Naive thymus-derived CD4-positive, alpha-beta T cell (primary cell): ENCODE measurements at regions not wholly inside any gene's neighbourhood (a gene's known extent, or its start where the extent isn't known, plus 50 kb on each side); places are given as distances from the start of the nearest gene placed in this dataset.

ENCODE experiments used
- ATAC-seq: fragments of 150-1000 bp; cut with Tn5 transposase; 2 replicates; pipeline ENCODE4 v1.10.0; 2021; ENCODE audit warnings: mild to moderate bottlenecking, moderate library complexity
- CTCF ChIA-PET: fragments of 350-600 bp; sonication (Branson Sonifier 250); formaldehyde crosslinking; loops from one replicate; lab custom pipeline; 2021; ENCODE audit warnings: antibody characterized with exemption; lab: Charles Lee
- POLR2A ChIA-PET: fragments of 350-600 bp; sonication (Branson Sonifier 250); formaldehyde crosslinking; loops from one replicate; lab custom pipeline; 2021; ENCODE audit warnings: antibody characterized with exemption, inconsistent platforms; lab: Charles Lee
- DNase-seq, 9 donors: peaks; one replicate each; pipeline versions ENCODE4 v3.0.0 to v3.0.0-alpha.2; 2020 to 2022; ENCODE audit warnings: mixed read lengths in 1 of 9
- H3K27ac ChIP-seq: one replicate; pipeline ENCODE4 v1.7.0; 2013; ENCODE audit warnings: mild to moderate bottlenecking, low read depth, low read length, moderate library complexity
- H3K27me3 ChIP-seq, 2 donors: one replicate each; pipeline ENCODE4 v1.7.0; 2013; ENCODE audit warnings: low read length in 2 of 2, mild to moderate bottlenecking in 2 of 2, moderate library complexity in 2 of 2; ENCODE audit not compliant: control insufficient read depth in 2 of 2, insufficient read depth in 2 of 2
- H3K36me3 ChIP-seq, 3 experiments: 1 replicate in 2 of 3; 2 replicates in 1 of 3; pipeline ENCODE4 v1.7.0; 2013; ENCODE audit warnings: low read length in 3 of 3, mild to moderate bottlenecking in 3 of 3, moderate library complexity in 1 of 3; ENCODE audit not compliant: insufficient read depth in 3 of 3, control insufficient read depth in 2 of 3
- H3K4me1 ChIP-seq, 2 donors: one replicate each; pipeline ENCODE4 v1.7.0; 2013; ENCODE audit warnings: low read length in 2 of 2, mild to moderate bottlenecking in 2 of 2, moderate library complexity in 1 of 2; ENCODE audit not compliant: control insufficient read depth in 2 of 2, insufficient read depth in 2 of 2
- H3K4me3 ChIP-seq: 2 replicates; pipeline ENCODE4 v1.7.0; 2013; ENCODE audit warnings: mild to moderate bottlenecking, low read length
- H3K9me3 ChIP-seq, 3 experiments: 1 replicate in 2 of 3; 2 replicates in 1 of 3; pipeline ENCODE4 v1.7.0; 2013; ENCODE audit warnings: low read length in 3 of 3; ENCODE audit not compliant: control insufficient read depth in 2 of 3
- H3K27ac Mint-ChIP-seq, 9 donors: one replicate each; pipeline ENCODE4 v1.8.0; 2020 to 2022; ENCODE audit warnings: mixed read lengths in 9 of 9, mild to moderate bottlenecking in 8 of 9, moderate library complexity in 5 of 9, inconsistent platforms in 2 of 9
- H3K27me3 Mint-ChIP-seq, 5 donors: one replicate each; pipeline ENCODE4 v1.8.0; 2021 to 2022; ENCODE audit warnings: mixed read lengths in 5 of 5, mild to moderate bottlenecking in 1 of 5
- H3K36me3 Mint-ChIP-seq, 5 donors: one replicate each; pipeline ENCODE4 v1.8.0; 2020 to 2022; ENCODE audit warnings: mixed read lengths in 5 of 5, mild to moderate bottlenecking in 3 of 5, inconsistent platforms in 1 of 5
- H3K4me1 Mint-ChIP-seq, 7 donors: one replicate each; pipeline ENCODE4 v1.8.0; 2020 to 2022; ENCODE audit warnings: mixed read lengths in 7 of 7, mild to moderate bottlenecking in 3 of 7, inconsistent platforms in 1 of 7
- H3K4me3 Mint-ChIP-seq, 10 donors: one replicate each; pipeline ENCODE4 v1.8.0; 2020 to 2022; ENCODE audit warnings: mild to moderate bottlenecking in 10 of 10, mixed read lengths in 10 of 10, moderate library complexity in 6 of 10, inconsistent platforms in 2 of 10
- H3K9me3 Mint-ChIP-seq, 11 donors: one replicate each; pipeline ENCODE4 v1.8.0; 2020 to 2022; ENCODE audit warnings: mixed read lengths in 11 of 11, mild to moderate bottlenecking in 4 of 11, inconsistent platforms in 1 of 11, moderate library complexity in 1 of 11
- intact Hi-C, 2 donors: fragments of 100-400 bp; cut with micrococcal nuclease; formaldehyde crosslinking; loops; one replicate each; pipeline ENCODE4 v1.15.1; 2023

DNA sequence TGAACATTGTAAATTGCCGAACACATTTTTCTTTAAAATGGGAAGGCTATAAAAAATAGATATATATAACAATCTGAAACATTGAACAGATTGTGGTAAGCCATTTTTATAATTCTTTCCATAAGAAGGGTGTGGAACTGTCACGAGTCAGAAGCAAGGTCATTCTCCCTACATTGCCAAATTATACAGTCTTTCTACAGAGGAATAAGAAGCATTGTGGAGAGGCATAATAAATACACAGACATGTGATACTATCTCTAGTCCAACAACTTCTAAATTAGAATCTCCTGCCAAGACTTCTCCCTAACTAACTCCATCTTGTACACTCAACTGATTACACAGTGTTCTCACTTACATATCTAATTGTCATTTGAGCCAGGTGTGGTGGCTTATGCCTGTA, 227.9 kb downstream of the CENPF start:
- H3K27me3 Mint-ChIP-seq: peaks cover 0 to 13% (median 9%) of the 10 kb centered on the region in 5 donors
- H3K36me3 Mint-ChIP-seq: peaks cover 0 to 8% (median 0%) of the 10 kb centered on the region in 5 donors
- DNase-seq (no peak), ATAC-seq (no peak)
- no peak overlapping the region for H3K27ac Mint-ChIP-seq
- Histone ChIP-seq H3K9me3 (no peaks in the 10 kb centered on the region), H3K4me1 (no peaks in the 10 kb centered on the region), H3K4me3 (no peak overlapping the region), H3K36me3 (no peaks in the 10 kb centered on the region), H3K27me3 (no peaks in the 10 kb centered on the region), H3K27ac (no peak overlapping the region)
- H3K4me3 Mint-ChIP-seq: no peak overlapping the region
- H3K9me3 Mint-ChIP-seq: peaks cover 0 to 16% (median 10%) of the 10 kb centered on the region in 11 donors
- CTCF ChIA-PET: no interaction called here
- H3K4me1 Mint-ChIP-seq: no peaks in the 10 kb centered on the region
- intact Hi-C loops: no loop called here
- POLR2A ChIA-PET: no interaction called here

GRCh38 chr1:214831956-214832355, 229.0 kb downstream of the CENPF start:
- no peaks in the 10 kb centered on the region for H3K36me3 ChIP-seq
- no peaks in the 10 kb centered on the region for H3K9me3 ChIP-seq
- CTCF ChIA-PET: no interaction called here
- Mint-ChIP-seq H3K27ac (no peak overlapping the region), H3K36me3 (peaks cover 0 to 8% (median 0%) of the 10 kb centered on the region in 5 donors), H3K4me3 (no peak overlapping the region), H3K27me3 (peaks cover 0 to 13% (median 9%) of the 10 kb centered on the region in 5 donors), H3K4me1 (no peaks in the 10 kb centered on the region), H3K9me3 (peaks cover 0 to 16% (median 10%) of the 10 kb centered on the region in 11 donors)
- intact Hi-C loops: no loop called here
- no peak overlapping the region for H3K4me3 ChIP-seq
- DNase-seq (no peak), ATAC-seq (no peak)
- H3K4me1 ChIP-seq: no peaks in the 10 kb centered on the region
- no peak overlapping the region for H3K27ac ChIP-seq
- POLR2A ChIA-PET: no interaction called here
- H3K27me3 ChIP-seq: no peaks in the 10 kb centered on the region

DNA sequence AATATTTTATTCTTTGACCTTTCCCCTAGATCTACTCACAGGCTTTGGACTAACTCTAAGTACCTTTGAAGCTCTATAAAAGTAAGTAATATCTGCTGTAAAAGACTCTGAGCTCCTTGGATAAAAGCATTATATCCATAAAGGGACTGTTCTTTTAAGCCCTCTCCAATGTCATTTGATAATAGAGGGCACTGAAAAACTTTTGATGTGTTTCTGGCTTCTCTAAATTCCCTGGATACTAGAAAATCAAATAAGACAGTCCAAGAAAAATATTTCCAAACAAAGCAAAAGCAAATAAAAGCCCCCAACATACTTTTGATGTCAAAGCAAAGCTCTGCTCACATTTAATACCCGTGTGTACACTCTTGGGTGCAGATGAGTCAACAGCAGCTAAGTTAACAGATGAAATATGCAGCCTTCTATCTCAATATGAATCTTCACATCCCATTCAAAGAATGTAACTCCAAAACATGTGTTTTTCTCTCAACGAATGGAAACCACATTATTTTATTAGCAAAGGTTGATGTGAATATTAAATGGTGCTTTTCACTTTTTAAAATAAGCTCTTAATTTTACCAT, 230.3 kb downstream of the CENPF start:
- H3K4me3 ChIP-seq: no peak overlapping the region
- Mint-ChIP-seq H3K27ac (no peak overlapping the region), H3K4me3 (no peak overlapping the region), H3K4me1 (no peaks in the 10 kb centered on the region), H3K36me3 (peaks cover 0 to under 1% (median 0%) of the 10 kb centered on the region in 5 donors), H3K9me3 (peaks cover 0 to 7% (median 4%) of the 10 kb centered on the region in 11 donors), H3K27me3 (peaks cover 0 to 13% (median 5%) of the 10 kb centered on the region in 5 donors)
- ATAC-seq (no peak), DNase-seq (no peak)
- intact Hi-C loops: no loop called here
- no peaks in the 10 kb centered on the region for H3K4me1 ChIP-seq
- H3K27ac ChIP-seq: no peak overlapping the region
- H3K9me3 ChIP-seq: no peaks in the 10 kb centered on the region
- no peaks in the 10 kb centered on the region for H3K27me3 ChIP-seq
- H3K36me3 ChIP-seq: no peaks in the 10 kb centered on the region
- ChIA-PET CTCF (no interaction called here), POLR2A (no interaction called here)

- Histone ChIP-seq H3K4me3 (no peak overlapping the region), H3K27ac (no peak overlapping the region), H3K4me1 (no peaks in the 10 kb centered on the region), H3K27me3 (no peaks in the 10 kb centered on the region), H3K9me3 (no peaks in the 10 kb centered on the region), H3K36me3 (no peaks in the 10 kb centered on the region)
- H3K4me3 Mint-ChIP-seq: no peak overlapping the region
- peaks cover 0 to 6% (median 2%) of the 10 kb centered on the region in 5 donors for H3K27me3 Mint-ChIP-seq
- H3K27ac Mint-ChIP-seq: no peak overlapping the region
- no peaks in the 10 kb centered on the region for H3K9me3 Mint-ChIP-seq
- H3K4me1 Mint-ChIP-seq: no peaks in the 10 kb centered on the region
- no peaks in the 10 kb centered on the region for H3K36me3 Mint-ChIP-seq
- intact Hi-C loops: no loop called here
- ChIA-PET POLR2A (no interaction called here), CTCF (no interaction called here)
- ATAC-seq: no peak
- DNase-seq: no peak
These were observed 234.4 kb downstream of the CENPF start for GRCh38 chr1:214837376-214837775.

- Histone ChIP-seq H3K9me3 (no peaks in the 10 kb centered on the region), H3K4me3 (no peak overlapping the region), H3K4me1 (no peaks in the 10 kb centered on the region), H3K36me3 (no peaks in the 10 kb centered on the region), H3K27ac (no peak overlapping the region), H3K27me3 (no peaks in the 10 kb centered on the region)
- Mint-ChIP-seq H3K4me3 (no peak overlapping the region), H3K9me3 (no peaks in the 10 kb centered on the region), H3K27ac (no peak overlapping the region), H3K4me1 (no peaks in the 10 kb centered on the region), H3K36me3 (no peaks in the 10 kb centered on the region), H3K27me3 (peaks cover 0 to 8% (median 0%) of the 10 kb centered on the region in 5 donors)
- ChIA-PET CTCF (no interaction called here), POLR2A (no interaction called here)
- ATAC-seq (no peak), DNase-seq (no peak)
- intact Hi-C loops: no loop called here
These were observed 235.4 kb downstream of the CENPF start for GRCh38 chr1:214838351-214838750.

DNA sequence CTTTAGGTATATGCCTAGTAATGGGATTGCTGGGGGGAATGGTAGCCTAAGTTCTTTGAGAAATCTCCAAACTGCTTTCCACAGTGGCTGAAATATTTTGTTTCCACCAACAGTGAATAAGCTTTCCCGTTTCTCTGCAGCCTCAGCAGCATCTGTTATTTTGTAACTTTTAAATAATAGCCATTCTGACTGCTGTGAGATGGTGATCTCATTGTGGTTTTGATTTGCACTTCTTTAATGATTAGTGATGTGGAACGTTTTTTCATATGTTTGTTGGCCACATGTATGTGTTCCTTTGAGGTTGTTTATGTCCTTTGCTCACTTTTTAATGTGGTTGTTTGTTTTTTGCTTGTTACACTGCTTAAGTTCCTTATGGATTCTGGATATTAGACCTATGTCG, 237.4 kb downstream of the CENPF start:
- H3K9me3 ChIP-seq: no peaks in the 10 kb centered on the region
- H3K36me3 Mint-ChIP-seq: no peaks in the 10 kb centered on the region
- no peak overlapping the region for H3K27ac ChIP-seq
- no peaks in the 10 kb centered on the region for H3K4me1 Mint-ChIP-seq
- H3K9me3 Mint-ChIP-seq: no peaks in the 10 kb centered on the region
- no peaks in the 10 kb centered on the region for H3K4me1 ChIP-seq
- DNase-seq: no peak
- no peak overlapping the region for H3K4me3 Mint-ChIP-seq
- H3K27me3 ChIP-seq: no peaks in the 10 kb centered on the region
- H3K4me3 ChIP-seq: no peak overlapping the region
- POLR2A ChIA-PET: no interaction called here
- H3K27me3 Mint-ChIP-seq: peaks cover 0 to 8% (median 7%) of the 10 kb centered on the region in 5 donors
- intact Hi-C loops: no loop called here
- CTCF ChIA-PET: no interaction called here
- H3K36me3 ChIP-seq: no peaks in the 10 kb centered on the region
- ATAC-seq: no peak
- H3K27ac Mint-ChIP-seq: no peak overlapping the region

GRCh38 chr1:214842856-214843255, 239.7 kb upstream of the KCNK2 start:
- Histone ChIP-seq H3K9me3 (no peaks in the 10 kb centered on the region), H3K36me3 (no peaks in the 10 kb centered on the region), H3K27ac (no peak overlapping the region), H3K27me3 (no peaks in the 10 kb centered on the region), H3K4me3 (no peak overlapping the region), H3K4me1 (no peaks in the 10 kb centered on the region)
- ChIA-PET CTCF (no interaction called here), POLR2A (no interaction called here)
- no peak for ATAC-seq
- Mint-ChIP-seq H3K4me3 (no peak overlapping the region), H3K9me3 (no peaks in the 10 kb centered on the region), H3K27ac (no peak overlapping the region), H3K4me1 (no peaks in the 10 kb centered on the region), H3K36me3 (no peaks in the 10 kb centered on the region), H3K27me3 (peaks cover 0 to 8% (median 7%) of the 10 kb centered on the region in 5 donors)
- intact Hi-C loops: no loop called here
- no peak for DNase-seq
